Adrenal gland (tissue), 9 donors: ENCODE measurements at regions not wholly inside any gene's neighbourhood (a gene's known extent, or its start where the extent isn't known, plus 50 kb on each side); places are given as distances from the start of the nearest gene placed in this dataset.

Experiments
- DNase-seq, 7 donors: peaks; one replicate each; pipeline ENCODE4 v3.0.0-alpha.2; 2019 to 2020
- H3K27ac ChIP-seq, 5 donors: fragments of 200-600 bp; sonication (generic) in 4 of 5; 1 replicate in 3 of 5; 2 replicates in 2 of 5; pipeline versions ENCODE4 v1.5.1 to v1.8.0; 2016 to 2020; ENCODE audit warnings: mild to moderate bottlenecking in 1 of 5
- H3K27me3 ChIP-seq: fragments of 200-600 bp; 2 replicates; pipeline ENCODE4 v1.8.0; 2021
- H3K36me3 ChIP-seq, 2 donors: fragments of 200-600 bp; replicated peaks in 1 of 2; 1 replicate in 1 of 2; 2 replicates in 1 of 2; pipeline versions ENCODE4 v1.5.1 to v1.8.0; 2018 to 2022
- H3K4me1 ChIP-seq, 2 donors: fragments of 200-600 bp; replicated peaks in 1 of 2; 1 replicate in 1 of 2; 2 replicates in 1 of 2; pipeline versions ENCODE4 v1.5.1 to v1.8.0; 2018 to 2021
- H3K4me3 ChIP-seq, 4 donors: fragments of 200-600 bp; sonication (generic) in 3 of 4; one replicate each; pipeline ENCODE4 v1.5.1; 2016 to 2018
- H3K9me3 ChIP-seq, 3 donors: fragments of 200-600 bp; sonication (generic) in 1 of 3; replicated peaks in 1 of 3; 1 replicate in 2 of 3; 2 replicates in 1 of 3; pipeline versions ENCODE4 v1.5.1 to v1.8.0; 2016 to 2021
- CTCF ChIP-seq, 6 experiments: fragments of 450-650 bp in 4 of 6; fragments of 200-600 bp in 2 of 6; sonication (generic) in 1 of 6; IDR thresholded peaks; 1 replicate in 5 of 6; 2 replicates in 1 of 6; pipeline versions ENCODE4 v1.5.1 to v1.8.0; 2016 to 2021; ENCODE audit warnings: antibody characterized with exemption in 6 of 6, mild to moderate bottlenecking in 2 of 6, moderate library complexity in 1 of 6
- POLR2A ChIP-seq, 2 donors: fragments of 450-650 bp; IDR thresholded peaks; one replicate each; pipeline ENCODE4 v1.6.1; 2017; ENCODE audit warnings: antibody characterized with exemption in 2 of 2, mild to moderate bottlenecking in 2 of 2, moderate library complexity in 1 of 2
- WGBS, 4 donors: extraction: QIAGEN DNeasy Blood & Tissue Kit in 2 of 4; methylation state at CpG; one replicate each; pipeline versions ENCODE4 v1.1.5 to v1.1.7; 2013 to 2017; 5-methylcytosine and 5-hydroxymethylcytosine counted together
- intact Hi-C, 2 donors: fragments of 100-400 bp; cut with DNase I; formaldehyde crosslinking; loops; one replicate each; pipeline versions ENCODE4 v1.14.1 to v1.15.0; 2022 to 2023
- donor health status: healthy with polysubstance abuse.
- donor health status: Bipolar disorder and iron deficiency.
- donor health status: DM: yes; HTN: yes; CAD: no.
- donor health status: DM: no; HTN: no; CAD: no.
- donor health status: DM: no; HTN: no; CAD: no.

- H3K9me3 ChIP-seq, result no peaks in the 10 kb centered on the region
- intact Hi-C loops, result no loop called here
- no peak overlapping the region for H3K27ac ChIP-seq
- TF ChIP-seq POLR2A (IDR thresholded peaks at IDR 0.05) (no peak), CTCF (IDR thresholded peaks at IDR 0.05) (no peak)
- H3K4me3 ChIP-seq, result no peak overlapping the region
- no peak for DNase-seq
- peaks cover 0 to 4% of the 10 kb centered on the region in 2 donors for H3K4me1 ChIP-seq
- WGBS, 4 donors, result 79 to 96% (median 90%) methylated on average over 4 to 6 of the region's 6 CpGs
- no peaks in the 10 kb centered on the region for H3K27me3 ChIP-seq
- no peaks in the 10 kb centered on the region for H3K36me3 ChIP-seq
Observed at GRCh38 chr3:72246685-72247084, 461.7 kb upstream of the PROK2 start.

DNA sequence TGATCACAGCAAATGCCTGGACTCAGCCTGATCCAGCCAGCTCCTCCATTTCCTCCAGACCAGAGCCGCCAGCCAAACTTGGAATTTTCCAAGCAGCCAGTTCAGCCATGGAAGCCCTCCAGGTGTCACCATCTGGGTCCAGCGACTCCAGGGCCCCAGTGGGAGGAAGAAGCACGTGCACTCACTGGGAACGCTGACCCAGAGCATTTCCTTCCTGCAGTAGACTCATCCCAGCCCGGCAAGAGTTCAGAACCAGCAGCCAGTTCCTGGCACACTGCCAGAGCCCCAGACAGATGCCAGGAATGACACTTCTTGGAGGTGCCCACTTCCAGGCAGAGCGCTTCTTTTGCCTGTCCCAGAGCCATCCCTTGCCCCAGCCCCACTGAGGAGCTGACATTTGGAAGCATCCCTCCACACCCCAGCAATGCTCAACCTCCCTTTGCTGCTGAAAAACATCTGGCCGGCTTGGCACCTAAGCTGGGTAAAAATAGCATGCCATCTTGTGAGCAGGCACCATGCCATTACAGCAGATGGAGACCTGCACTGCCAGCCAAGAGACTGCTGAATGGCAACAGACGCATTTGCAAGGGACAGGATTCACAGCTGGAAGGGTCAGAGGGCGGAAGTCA lies 460.3 kb upstream of the PROK2 start:
- H3K27ac ChIP-seq, result peak overlapping the region in 1 of 5 donors; percentile 33
- no peak overlapping the region for H3K4me3 ChIP-seq
- H3K27me3 ChIP-seq, result no peaks in the 10 kb centered on the region
- WGBS, 4 donors, result 42 to 97% (median 58%) methylated on average over 3 to 9 of the region's 9 CpGs
- no peaks in the 10 kb centered on the region for H3K9me3 ChIP-seq
- peaks cover 0 to 4% of the 10 kb centered on the region in 2 donors for H3K4me1 ChIP-seq
- intact Hi-C loops, result no loop called here
- TF ChIP-seq CTCF (IDR thresholded peaks at IDR 0.05) (no peak), POLR2A (IDR thresholded peaks at IDR 0.05) (no peak)
- H3K36me3 ChIP-seq, result no peaks in the 10 kb centered on the region
- DNase-seq, result peak in 6 of 7 donors; percentile 29 to 80 (median 48)

GRCh38 chr3:72244396-72244795 lies 459.4 kb upstream of the PROK2 start:
- peak overlapping the region in 1 of 5 donors; percentile 33 for H3K27ac ChIP-seq
- peaks cover 0 to 4% of the 10 kb centered on the region in 2 donors for H3K4me1 ChIP-seq
- no peak for TF ChIP-seq POLR2A (IDR thresholded peaks at IDR 0.05)
- WGBS, 4 donors, result 77 to 87% (median 83%) methylated on average over 5 of the region's 5 CpGs
- no peaks in the 10 kb centered on the region for H3K9me3 ChIP-seq
- H3K27me3 ChIP-seq, result no peaks in the 10 kb centered on the region
- H3K36me3 ChIP-seq, result no peaks in the 10 kb centered on the region
- DNase-seq, result no peak
- H3K4me3 ChIP-seq, result no peak overlapping the region
- intact Hi-C loops, result no loop called here

DNA sequence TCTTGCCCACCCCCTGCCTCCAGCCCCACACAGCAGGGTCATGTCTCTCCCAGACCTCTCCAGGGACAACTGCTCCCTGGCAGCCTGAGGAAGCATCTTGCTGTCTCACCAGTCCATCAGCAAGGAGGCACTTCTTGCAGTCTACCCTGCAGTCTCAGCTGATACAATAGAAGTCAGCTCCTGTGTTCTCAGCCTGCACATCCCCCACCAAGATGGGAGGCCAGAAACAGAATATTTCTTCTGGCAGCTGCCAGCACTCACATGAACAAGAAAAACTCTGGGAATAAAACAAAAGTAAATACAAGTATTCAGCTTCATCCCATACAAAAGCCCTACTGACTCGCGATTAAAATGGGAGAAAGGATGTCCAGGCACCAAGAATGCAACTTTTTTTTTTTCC lies 457.4 kb upstream of the PROK2 start:
- Histone ChIP-seq H3K27ac (no peak overlapping the region), H3K4me1 (peaks cover 0 to 10% of the 10 kb centered on the region in 2 donors), H3K27me3 (no peaks in the 10 kb centered on the region), H3K36me3 (no peaks in the 10 kb centered on the region), H3K4me3 (no peak overlapping the region), H3K9me3 (no peaks in the 10 kb centered on the region)
- 70 to 81% (median 78%) methylated on average over 2 of the region's 2 CpGs for WGBS, 4 donors
- intact Hi-C loops, result no loop called here
- no peak for TF ChIP-seq CTCF (IDR thresholded peaks at IDR 0.05)
- no peak for TF ChIP-seq POLR2A (IDR thresholded peaks at IDR 0.05)
- no peak for DNase-seq

DNA sequence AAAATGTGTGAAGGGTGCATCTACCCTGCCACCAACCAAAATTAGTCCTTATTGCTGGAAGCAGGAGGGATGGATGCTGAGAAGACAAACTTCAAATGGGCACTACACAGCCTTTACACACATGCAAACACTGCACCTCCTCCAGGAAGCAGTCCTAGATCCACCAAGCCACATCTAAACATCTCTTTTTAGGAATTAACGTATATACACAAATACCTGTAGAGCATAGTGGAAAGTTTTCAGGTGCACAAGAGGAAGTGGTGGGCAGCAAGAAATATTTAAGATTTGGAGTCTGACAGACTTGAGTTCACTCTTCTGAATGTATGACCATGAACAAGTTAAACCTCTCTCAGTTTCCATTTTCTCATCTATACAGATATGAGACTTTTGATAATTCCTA lies 456.6 kb upstream of the PROK2 start:
- WGBS, 4 donors, result 82 to 100% (median 95%) methylated on average over 1 of the region's 1 CpG

More for the DNA sequence above, 456.6 kb upstream of the PROK2 start:
- Histone ChIP-seq H3K9me3 (no peaks in the 10 kb centered on the region), H3K27me3 (no peaks in the 10 kb centered on the region), H3K4me1 (peaks cover 0 to 10% of the 10 kb centered on the region in 2 donors), H3K4me3 (no peak overlapping the region), H3K36me3 (no peaks in the 10 kb centered on the region), H3K27ac (no peak overlapping the region)
- intact Hi-C loops, result no loop called here
- no peak for DNase-seq
- TF ChIP-seq CTCF (IDR thresholded peaks at IDR 0.05), result no peak
- no peak for TF ChIP-seq POLR2A (IDR thresholded peaks at IDR 0.05)
